ENCODE measurements at regions not wholly inside any gene's neighbourhood (a gene's known extent, or its start where the extent isn't known, plus 50 kb on each side); places are given as distances from the start of the nearest gene placed in this dataset.
A peak's percentile ranks its signal among the peaks of the same experiment; 100 is the strongest.

DNA sequence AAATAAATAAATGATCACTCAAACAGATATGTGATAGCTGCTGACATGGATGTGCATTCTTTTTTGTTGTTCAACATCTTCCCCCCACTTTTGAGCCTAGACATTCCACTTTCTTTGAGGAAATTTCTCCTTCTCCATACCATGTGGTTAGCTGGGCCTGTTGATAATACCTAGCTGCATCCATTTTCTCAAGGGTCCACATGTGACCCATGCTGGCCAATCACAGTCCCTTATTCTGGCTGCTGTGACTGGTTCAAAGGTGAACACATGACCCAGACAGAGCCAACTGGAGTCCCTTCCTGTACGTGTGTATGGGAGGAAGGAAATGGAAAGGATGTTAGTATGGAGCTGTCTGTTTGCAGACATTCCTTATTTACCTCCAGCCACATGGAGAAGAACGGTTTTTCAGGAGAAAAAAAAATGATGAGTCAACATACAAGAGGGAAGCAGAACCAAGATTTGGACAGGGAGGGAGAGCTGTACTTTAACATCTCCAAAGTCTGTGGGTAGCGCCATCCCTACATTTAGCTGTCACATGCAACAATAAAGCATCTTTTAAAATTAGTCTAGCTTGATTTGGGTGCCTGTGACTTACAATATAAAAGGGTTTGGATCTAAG lies 391.7 kb upstream of the TBX3 start:
- 66% methylated on average over 3 of the region's 3 CpGs for WGBS (ENCODE audit: insufficient coverage, low coverage, low lambda C conversion rate, missing lambda C conversion rate)

DNA sequence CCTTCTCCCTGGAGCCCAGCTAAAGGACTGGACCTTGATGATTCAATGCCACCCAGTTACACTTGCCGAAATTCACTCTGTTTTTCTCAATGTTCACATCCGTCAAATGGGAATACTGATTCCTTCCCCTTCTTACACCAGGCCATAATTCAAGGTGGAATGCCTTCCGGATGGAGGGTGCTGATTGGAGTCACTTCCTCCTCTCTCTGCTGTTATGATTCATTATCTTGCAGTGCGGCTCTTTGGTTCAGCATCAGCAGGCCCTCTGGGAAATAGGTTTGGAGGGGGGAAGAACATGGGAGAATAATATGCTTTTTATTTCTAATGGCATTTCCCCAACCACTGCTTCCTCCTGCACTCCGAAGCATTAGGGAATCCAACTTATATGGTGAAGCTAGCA lies 390.6 kb upstream of the TBX3 start:
- peaks cover 0 to 25% (median 10%) of the 10 kb centered on the region in 4 donors for H3K4me1 ChIP-seq
- H3K27me3 ChIP-seq = no peaks in the 10 kb centered on the region
- no peak overlapping the region for H3K27ac ChIP-seq
- no peak overlapping the region for H3K4me3 ChIP-seq
- no peaks in the 10 kb centered on the region for H3K9me3 ChIP-seq
- no peaks in the 10 kb centered on the region for H3K36me3 ChIP-seq
- WGBS (ENCODE audit: insufficient coverage, low coverage, low lambda C conversion rate, missing lambda C conversion rate) = 72% methylated on average over 5 of the region's 5 CpGs
- intact Hi-C loops (cut with DNase I) = no loop called here
- DNase-seq (no peak), ATAC-seq (no peak)
- TF ChIP-seq, protein P1, sequence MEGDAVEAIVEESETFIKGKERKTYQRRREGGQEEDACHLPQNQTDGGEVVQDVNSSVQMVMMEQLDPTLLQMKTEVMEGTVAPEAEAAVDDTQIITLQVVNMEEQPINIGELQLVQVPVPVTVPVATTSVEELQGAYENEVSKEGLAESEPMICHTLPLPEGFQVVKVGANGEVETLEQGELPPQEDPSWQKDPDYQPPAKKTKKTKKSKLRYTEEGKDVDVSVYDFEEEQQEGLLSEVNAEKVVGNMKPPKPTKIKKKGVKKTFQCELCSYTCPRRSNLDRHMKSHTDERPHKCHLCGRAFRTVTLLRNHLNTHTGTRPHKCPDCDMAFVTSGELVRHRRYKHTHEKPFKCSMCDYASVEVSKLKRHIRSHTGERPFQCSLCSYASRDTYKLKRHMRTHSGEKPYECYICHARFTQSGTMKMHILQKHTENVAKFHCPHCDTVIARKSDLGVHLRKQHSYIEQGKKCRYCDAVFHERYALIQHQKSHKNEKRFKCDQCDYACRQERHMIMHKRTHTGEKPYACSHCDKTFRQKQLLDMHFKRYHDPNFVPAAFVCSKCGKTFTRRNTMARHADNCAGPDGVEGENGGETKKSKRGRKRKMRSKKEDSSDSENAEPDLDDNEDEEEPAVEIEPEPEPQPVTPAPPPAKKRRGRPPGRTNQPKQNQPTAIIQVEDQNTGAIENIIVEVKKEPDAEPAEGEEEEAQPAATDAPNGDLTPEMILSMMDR (IDR thresholded peaks at IDR 0.05) = no peak
- no peak for TF ChIP-seq POLR2A (IDR thresholded peaks at IDR 0.05)

More for the DNA sequence above, 391.7 kb upstream of the TBX3 start:
- DNase-seq (no peak), ATAC-seq (no peak)
- Histone ChIP-seq H3K27ac (no peak overlapping the region), H3K27me3 (no peaks in the 10 kb centered on the region), H3K36me3 (no peaks in the 10 kb centered on the region), H3K4me1 (peaks cover 0 to 34% (median 12%) of the 10 kb centered on the region in 4 donors), H3K4me3 (no peak overlapping the region), H3K9me3 (no peaks in the 10 kb centered on the region)
- TF ChIP-seq POLR2A (IDR thresholded peaks at IDR 0.05) = no peak
- TF ChIP-seq, protein P1 (IDR thresholded peaks at IDR 0.05) = no peak
- intact Hi-C loops (cut with DNase I) = no loop called here

DNA sequence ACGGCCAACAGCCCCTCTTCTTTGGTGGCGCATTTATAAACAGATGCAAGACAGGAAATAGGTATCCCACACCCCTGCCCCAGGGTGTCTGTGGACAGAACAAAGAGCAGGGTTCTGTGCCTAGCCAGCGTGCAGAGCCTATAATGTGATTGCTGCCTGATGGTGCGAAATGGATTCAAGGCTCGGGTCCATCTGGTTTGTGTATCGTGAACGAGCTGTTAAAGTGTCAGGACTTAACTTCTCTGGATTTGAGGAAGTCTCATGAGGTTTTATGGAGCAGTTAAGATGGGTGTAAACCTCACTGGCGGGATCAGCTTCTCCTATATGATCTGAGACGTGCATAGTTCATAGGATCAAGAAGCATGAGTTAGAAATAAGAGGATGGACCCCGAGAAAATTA lies 388.7 kb upstream of the TBX3 start:
- ATAC-seq (no peak), DNase-seq (no peak)
- no peaks in the 10 kb centered on the region for H3K9me3 ChIP-seq
- intact Hi-C loops (cut with DNase I) = no loop called here
- H3K27me3 ChIP-seq = no peaks in the 10 kb centered on the region
- 63% methylated on average over 6 of the region's 10 CpGs for WGBS (ENCODE audit: insufficient coverage, low coverage, low lambda C conversion rate, missing lambda C conversion rate)
- H3K4me1 ChIP-seq = peaks cover 0 to 7% (median 2%) of the 10 kb centered on the region in 4 donors
- no peak overlapping the region for H3K27ac ChIP-seq
- no peak for TF ChIP-seq POLR2A (IDR thresholded peaks at IDR 0.05)
- TF ChIP-seq, protein P1 (IDR thresholded peaks at IDR 0.05) = no peak
- no peaks in the 10 kb centered on the region for H3K36me3 ChIP-seq
- H3K4me3 ChIP-seq = no peak overlapping the region

DNA sequence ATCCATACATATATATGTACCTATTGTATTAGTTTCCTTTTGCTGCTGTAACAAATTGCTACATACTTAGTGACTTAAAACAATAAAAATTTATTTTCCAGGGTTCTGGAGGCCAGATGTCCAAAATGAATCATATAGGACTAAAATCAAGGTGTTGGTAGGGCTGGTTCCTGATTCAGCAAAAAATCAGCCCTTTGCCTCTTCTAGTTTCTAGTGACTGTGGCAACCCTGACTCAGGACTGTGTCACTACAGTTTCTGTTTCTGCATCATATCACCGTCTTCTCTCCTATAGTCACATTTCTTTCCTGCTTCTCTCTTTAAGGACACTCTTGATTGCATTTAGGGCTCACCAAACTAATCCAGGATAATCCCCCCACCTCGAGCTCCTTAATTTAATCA lies 386.3 kb upstream of the TBX3 start:
- Histone ChIP-seq H3K27ac (no peak overlapping the region), H3K4me1 (no peaks in the 10 kb centered on the region), H3K36me3 (no peaks in the 10 kb centered on the region), H3K4me3 (no peak overlapping the region), H3K27me3 (no peaks in the 10 kb centered on the region), H3K9me3 (no peaks in the 10 kb centered on the region)
- peak in 2 of 4 donors; percentile 29 to 37 for ATAC-seq
- intact Hi-C loops (cut with DNase I) = no loop called here
- no peak for TF ChIP-seq POLR2A (IDR thresholded peaks at IDR 0.05)
- TF ChIP-seq, protein P1 (IDR thresholded peaks at IDR 0.05) = no peak
- 57% methylated on average over 2 of the region's 2 CpGs for WGBS (ENCODE audit: insufficient coverage, low coverage, low lambda C conversion rate, missing lambda C conversion rate)
- no peak for DNase-seq
